Osteoblast (primary cell): ENCODE measurements at regions not wholly inside any gene's neighbourhood (a gene's known extent, or its start where the extent isn't known, plus 50 kb on each side); places are given as distances from the start of the nearest gene placed in this dataset.
A peak's percentile ranks its signal among the peaks of the same experiment; 100 is the strongest.

Experiments
- DNase-seq: peaks from one replicate; pipeline ENCODE4 v3.0.0; 2011; ENCODE audit warnings: low spot score, mixed read lengths; ENCODE audit not compliant: insufficient read length; ENCODE audit errors: missing footprints
- H2AFZ ChIP-seq: 2 replicates; pipeline ENCODE4 v1.6.0; 2011; ENCODE audit warnings: mild to moderate bottlenecking, low read length
- H3K27ac ChIP-seq: 2 replicates; pipeline ENCODE4 v1.5.1; 2011; ENCODE audit warnings: mild to moderate bottlenecking, low read depth, low read length, moderate library complexity
- H3K27me3 ChIP-seq: 2 replicates; pipeline ENCODE4 v1.6.0; 2012; ENCODE audit warnings: mild to moderate bottlenecking, control low read depth, inconsistent platforms, low read length, moderate library complexity; ENCODE audit not compliant: insufficient read depth
- H3K36me3 ChIP-seq: 2 replicates; pipeline ENCODE4 v1.5.1; 2011; ENCODE audit warnings: mild to moderate bottlenecking, low read length, control low read depth, moderate library complexity; ENCODE audit not compliant: insufficient read depth
- H3K4me1 ChIP-seq: 2 replicates; pipeline ENCODE4 v1.5.1; 2011; ENCODE audit warnings: mild to moderate bottlenecking, low read length, control low read depth, moderate library complexity; ENCODE audit not compliant: insufficient read depth
- H3K4me2 ChIP-seq: 2 replicates; pipeline ENCODE4 v1.6.0; 2011; ENCODE audit warnings: mild to moderate bottlenecking, low read length; ENCODE audit not compliant: insufficient read depth
- H3K4me3 ChIP-seq: fragments of 200-600 bp; sonication (generic); 3 replicates; pipeline ENCODE4 v1.5.1; 2012; ENCODE audit warnings: mild to moderate bottlenecking, low read length, inconsistent platforms; ENCODE audit not compliant: insufficient read depth
- H3K79me2 ChIP-seq: 2 replicates; pipeline ENCODE4 v1.6.0; 2012; ENCODE audit warnings: mild to moderate bottlenecking, low read length, control low read depth, inconsistent platforms; ENCODE audit not compliant: insufficient read depth
- H3K9me3 ChIP-seq: 2 replicates; pipeline ENCODE4 v1.5.1; 2011; ENCODE audit warnings: low read depth, low read length, control low read depth
- H4K20me1 ChIP-seq: 2 replicates; pipeline ENCODE4 v1.6.0; 2012; ENCODE audit warnings: mild to moderate bottlenecking, low read length, control low read depth; ENCODE audit not compliant: insufficient read depth
- TF ChIP-seq, protein P1 (sequence below): IDR thresholded peaks from 2 replicates; pipeline ENCODE4 v1.5.1; 2011; ENCODE audit warnings: mild to moderate bottlenecking, low read depth, low read length, moderate library complexity; ENCODE audit errors: extremely low read depth

DNA sequence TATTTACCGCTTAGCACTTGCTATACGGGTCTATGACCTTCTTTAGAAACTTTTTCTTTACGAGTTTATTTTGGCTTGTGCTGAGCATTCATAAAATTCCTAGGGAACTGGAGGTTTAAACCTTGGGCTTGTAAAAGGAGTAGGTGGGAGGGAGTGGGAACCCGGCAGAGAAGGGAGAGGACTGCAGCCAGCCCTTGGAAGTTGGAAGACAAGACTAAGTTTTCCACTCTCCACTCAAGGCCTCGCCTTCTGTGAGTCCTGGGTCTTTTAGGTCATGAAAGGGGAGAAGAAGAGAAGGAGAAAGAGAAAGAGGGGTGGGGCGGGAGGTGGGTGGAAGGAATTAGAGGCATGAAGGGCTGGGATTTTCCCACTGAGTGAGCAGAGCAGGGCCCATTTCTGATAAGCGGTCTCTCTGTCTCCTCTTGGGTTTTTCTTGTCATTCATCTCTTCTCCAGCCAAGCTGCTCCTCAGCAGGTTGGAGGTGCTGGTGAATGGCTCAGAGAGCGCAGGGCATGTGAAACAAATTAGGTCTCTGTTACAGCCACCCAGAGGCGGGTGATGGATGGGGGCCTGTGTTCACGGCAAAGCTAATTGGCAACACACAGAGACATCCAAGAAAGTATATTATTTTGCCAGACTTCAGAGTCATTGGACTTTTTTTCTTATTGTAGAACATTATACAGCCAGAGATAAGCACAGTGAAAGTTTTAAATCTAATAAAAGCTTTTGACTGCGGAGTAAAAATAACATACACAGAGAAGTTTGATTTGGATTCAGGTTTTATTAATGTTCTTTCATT is 247.3 kb downstream of the FOXD2 start:
- Histone ChIP-seq H3K4me1 (no peaks in the 10 kb centered on the region), H3K36me3 (no peaks in the 10 kb centered on the region), H4K20me1 (no peaks in the 10 kb centered on the region), H3K27me3 (peaks cover 7% of the 10 kb centered on the region), H2AFZ (no peak overlapping the region), H3K4me2 (no peak overlapping the region), H3K9me3 (no peaks in the 10 kb centered on the region), H3K79me2 (no peaks in the 10 kb centered on the region), H3K27ac (no peak overlapping the region), H3K4me3 (no peak overlapping the region)
- peak; percentile 83 for DNase-seq
- TF ChIP-seq, protein P1, sequence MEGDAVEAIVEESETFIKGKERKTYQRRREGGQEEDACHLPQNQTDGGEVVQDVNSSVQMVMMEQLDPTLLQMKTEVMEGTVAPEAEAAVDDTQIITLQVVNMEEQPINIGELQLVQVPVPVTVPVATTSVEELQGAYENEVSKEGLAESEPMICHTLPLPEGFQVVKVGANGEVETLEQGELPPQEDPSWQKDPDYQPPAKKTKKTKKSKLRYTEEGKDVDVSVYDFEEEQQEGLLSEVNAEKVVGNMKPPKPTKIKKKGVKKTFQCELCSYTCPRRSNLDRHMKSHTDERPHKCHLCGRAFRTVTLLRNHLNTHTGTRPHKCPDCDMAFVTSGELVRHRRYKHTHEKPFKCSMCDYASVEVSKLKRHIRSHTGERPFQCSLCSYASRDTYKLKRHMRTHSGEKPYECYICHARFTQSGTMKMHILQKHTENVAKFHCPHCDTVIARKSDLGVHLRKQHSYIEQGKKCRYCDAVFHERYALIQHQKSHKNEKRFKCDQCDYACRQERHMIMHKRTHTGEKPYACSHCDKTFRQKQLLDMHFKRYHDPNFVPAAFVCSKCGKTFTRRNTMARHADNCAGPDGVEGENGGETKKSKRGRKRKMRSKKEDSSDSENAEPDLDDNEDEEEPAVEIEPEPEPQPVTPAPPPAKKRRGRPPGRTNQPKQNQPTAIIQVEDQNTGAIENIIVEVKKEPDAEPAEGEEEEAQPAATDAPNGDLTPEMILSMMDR: no peak

DNA sequence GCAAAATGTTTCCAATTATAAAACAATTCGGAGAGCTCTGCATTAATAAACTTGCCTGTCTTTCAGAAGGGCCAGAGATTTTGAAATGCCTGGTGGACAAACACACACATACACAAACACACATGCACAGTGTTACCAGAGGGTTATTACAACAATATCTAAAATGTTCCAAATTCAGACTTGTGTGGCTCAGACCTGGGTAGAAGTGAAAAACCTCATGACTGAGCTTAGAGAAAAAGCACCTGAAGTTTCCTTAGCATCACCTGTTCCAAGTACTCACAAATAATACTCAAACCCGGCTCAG is 247.9 kb downstream of the FOXD2 start:
- Histone ChIP-seq H3K4me3 (no peak overlapping the region), H3K79me2 (no peaks in the 10 kb centered on the region), H2AFZ (no peak overlapping the region), H3K36me3 (no peaks in the 10 kb centered on the region), H3K27me3 (peaks cover 7% of the 10 kb centered on the region), H3K4me1 (no peaks in the 10 kb centered on the region), H4K20me1 (no peaks in the 10 kb centered on the region), H3K4me2 (no peak overlapping the region), H3K27ac (no peak overlapping the region), H3K9me3 (no peaks in the 10 kb centered on the region)
- DNase-seq: no peak
- TF ChIP-seq, protein P1: no peak

DNA sequence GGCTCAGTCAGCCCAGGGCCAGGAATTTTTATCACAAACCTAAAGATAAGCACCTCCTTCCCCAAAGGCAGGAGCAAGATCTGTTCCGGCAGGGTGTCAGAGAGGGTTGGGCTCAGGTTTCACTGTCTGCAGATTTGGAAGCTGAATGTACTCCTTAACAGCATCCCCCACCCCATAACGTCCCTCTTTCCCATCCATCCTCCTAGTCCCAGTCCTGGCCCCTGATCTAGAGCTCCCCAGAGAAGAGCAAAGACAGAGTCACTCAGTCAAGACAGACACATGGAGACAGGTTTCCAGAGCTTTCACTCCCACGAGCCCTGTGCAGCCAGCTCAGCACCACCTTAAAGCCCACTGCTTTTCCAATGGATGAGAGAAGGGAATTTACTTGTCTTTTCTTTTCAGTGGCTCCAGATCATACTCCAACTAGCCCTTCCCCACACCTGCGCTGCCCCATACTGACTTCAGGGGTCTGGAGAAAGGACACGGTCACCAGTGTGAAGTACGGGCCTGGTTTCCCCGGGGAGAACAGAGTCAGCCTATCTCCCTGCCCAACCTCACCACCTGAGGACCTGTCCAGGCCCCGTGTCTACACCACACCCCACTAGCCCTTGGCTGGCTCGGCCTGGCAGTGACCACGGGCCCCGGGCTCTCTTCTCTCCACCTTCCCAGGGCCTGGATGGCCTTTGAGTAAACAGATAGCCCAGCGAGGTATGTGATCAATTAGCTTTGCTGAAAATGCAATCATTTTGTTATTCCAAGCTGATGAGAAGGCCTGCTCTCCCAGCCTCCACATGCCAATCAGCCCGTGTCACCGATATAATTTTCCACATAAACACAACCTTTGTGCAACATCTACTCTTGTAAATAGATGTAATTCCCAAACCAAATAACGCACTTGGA is 249.1 kb downstream of the FOXD2 start:
- Histone ChIP-seq H3K27ac (no peak overlapping the region), H4K20me1 (no peaks in the 10 kb centered on the region), H3K27me3 (peaks cover 7% of the 10 kb centered on the region), H3K9me3 (no peaks in the 10 kb centered on the region), H2AFZ (no peak overlapping the region), H3K4me3 (no peak overlapping the region), H3K79me2 (no peaks in the 10 kb centered on the region), H3K4me2 (no peak overlapping the region), H3K4me1 (no peaks in the 10 kb centered on the region), H3K36me3 (no peaks in the 10 kb centered on the region)
- TF ChIP-seq, protein P1: no peak
- no peak for DNase-seq
